NCI-H2029 treated with DMSO at 0.1 percent for 48 hours (cell line): ENCODE measurements at regions not wholly inside any gene's neighbourhood (a gene's known extent, or its start where the extent isn't known, plus 50 kb on each side); places are given as distances from the start of the nearest gene placed in this dataset.

ENCODE experiments used
- DNase-seq: peaks from one replicate; lab custom pipeline; 2025; lab: John Stamatoyannopoulos, UW

GRCh38 chr3:8255725-8256124 is 245.9 kb upstream of the LMCD1 start:
- no peak for DNase-seq

- no peak for DNase-seq
Observed at GRCh38 chr3:8256441-8257071, 245.1 kb upstream of the LMCD1 start.

- DNase-seq: no peak
Observed at GRCh38 chr3:8261018-8261417, 240.6 kb upstream of the LMCD1 start.

- no peak for DNase-seq
Observed at GRCh38 chr3:8266730-8267131, 234.9 kb upstream of the LMCD1 start.

- no peak for DNase-seq
Observed at GRCh38 chr3:8273479-8273878, 228.1 kb upstream of the LMCD1 start.

- no peak for DNase-seq
Observed at GRCh38 chr3:8276056-8276455, 225.6 kb upstream of the LMCD1 start.

GRCh38 chr3:8276506-8276905 is 225.1 kb upstream of the LMCD1 start:
- no peak for DNase-seq

- DNase-seq: no peak
Observed at GRCh38 chr3:8278448-8278847, 223.2 kb upstream of the LMCD1 start.

- no peak for DNase-seq
Observed at GRCh38 chr3:8279476-8279875, 222.1 kb upstream of the LMCD1 start.

- DNase-seq: no peak
Observed at GRCh38 chr3:8279886-8280550, 221.6 kb upstream of the LMCD1 start.

- DNase-seq: no peak
Observed at GRCh38 chr3:8282541-8283165, 219.0 kb upstream of the LMCD1 start.

- DNase-seq: no peak
Observed at GRCh38 chr3:8283193-8283592, 218.4 kb upstream of the LMCD1 start.

GRCh38 chr3:8286086-8286485 is 215.5 kb upstream of the LMCD1 start:
- DNase-seq: no peak

GRCh38 chr3:8286749-8287148 is 214.9 kb upstream of the LMCD1 start:
- DNase-seq: no peak

- no peak for DNase-seq
Observed at GRCh38 chr3:8290611-8291010, 211.0 kb upstream of the LMCD1 start.

GRCh38 chr3:8296461-8296860 is 205.2 kb upstream of the LMCD1 start:
- DNase-seq: no peak

- DNase-seq: no peak
Observed at GRCh38 chr3:8298021-8298954, 203.3 kb upstream of the LMCD1 start.

- DNase-seq: peak; percentile 60
Observed at GRCh38 chr3:8301977-8302735, 199.5 kb upstream of the LMCD1 start.

GRCh38 chr3:8303466-8303865 is 198.2 kb upstream of the LMCD1 start:
- peak; percentile 78 for DNase-seq

GRCh38 chr3:8305371-8305770 is 196.3 kb upstream of the LMCD1 start:
- no peak for DNase-seq

GRCh38 chr3:8307545-8308110 is 194.0 kb upstream of the LMCD1 start:
- peak; percentile 93 for DNase-seq
